ENCODE measurements at regions not wholly inside any gene's neighbourhood (a gene's known extent, or its start where the extent isn't known, plus 50 kb on each side); places are given as distances from the start of the nearest gene placed in this dataset.

- no peak for TF ChIP-seq ZBTB7A (IDR thresholded peaks at IDR 0.05; ENCODE audit: low read depth)
- TF ChIP-seq TCF12 (IDR thresholded peaks at IDR 0.05; ENCODE audit: low read depth), result no peak
- no peak for TF ChIP-seq TAF1 (IDR thresholded peaks at IDR 0.05; ENCODE audit: low read depth)
- no peak for TF ChIP-seq TEAD4 (IDR thresholded peaks at IDR 0.05)
- no peak for TF ChIP-seq EP300 (IDR thresholded peaks at IDR 0.05; ENCODE audit: borderline replicate concordance)
- no peak for TF ChIP-seq EGR1 (IDR thresholded peaks at IDR 0.05)
- no peak for TF ChIP-seq REST (IDR thresholded peaks at IDR 0.05; ENCODE audit: low read depth)
- TF ChIP-seq YY1 (IDR thresholded peaks at IDR 0.05; ENCODE audit: low read depth), result no peak
- TF ChIP-seq FOXM1 (IDR thresholded peaks at IDR 0.05; ENCODE audit: borderline replicate concordance, low read depth), result no peak
- no peak for TF ChIP-seq CEBPB (IDR thresholded peaks at IDR 0.05)
- TF ChIP-seq CREB1 (IDR thresholded peaks at IDR 0.05; ENCODE audit: low read depth), result no peak
- no peak for TF ChIP-seq MAX (IDR thresholded peaks at IDR 0.05)
- no peak for TF ChIP-seq NFIC (IDR thresholded peaks at IDR 0.05)
Measured at GRCh38 chr17:77296769-77297409, 156.1 kb downstream of the SEC14L1 start.

GRCh38 chr17:77297693-77298666 lies 157.2 kb downstream of the SEC14L1 start:
- TF ChIP-seq CEBPB (IDR thresholded peaks at IDR 0.05) (no peak), ZBTB7A (IDR thresholded peaks at IDR 0.05; ENCODE audit: low read depth) (no peak), RAD21 (IDR thresholded peaks at IDR 0.05; ENCODE audit: low read depth) (no peak), EGR1 (IDR thresholded peaks at IDR 0.05) (no peak), FOXM1 (IDR thresholded peaks at IDR 0.05; ENCODE audit: borderline replicate concordance, low read depth) (no peak), TCF12 (IDR thresholded peaks at IDR 0.05; ENCODE audit: low read depth) (no peak), REST (IDR thresholded peaks at IDR 0.05; ENCODE audit: low read depth) (no peak), YY1 (IDR thresholded peaks at IDR 0.05; ENCODE audit: low read depth) (no peak), EP300 (IDR thresholded peaks at IDR 0.05; ENCODE audit: borderline replicate concordance) (no peak), USF1 (IDR thresholded peaks at IDR 0.05) (no peak), MAX (IDR thresholded peaks at IDR 0.05) (no peak), TAF1 (IDR thresholded peaks at IDR 0.05; ENCODE audit: low read depth) (no peak), NFIC (IDR thresholded peaks at IDR 0.05) (no peak), CREB1 (IDR thresholded peaks at IDR 0.05; ENCODE audit: low read depth) (no peak), TEAD4 (IDR thresholded peaks at IDR 0.05) (no peak)

- TF ChIP-seq CREB1 (IDR thresholded peaks at IDR 0.05; ENCODE audit: low read depth) (no peak), TAF1 (IDR thresholded peaks at IDR 0.05; ENCODE audit: low read depth) (no peak), TCF12 (IDR thresholded peaks at IDR 0.05; ENCODE audit: low read depth) (no peak), YY1 (IDR thresholded peaks at IDR 0.05; ENCODE audit: low read depth) (no peak), REST (IDR thresholded peaks at IDR 0.05; ENCODE audit: low read depth) (no peak), RAD21 (IDR thresholded peaks at IDR 0.05; ENCODE audit: low read depth) (no peak), TEAD4 (IDR thresholded peaks at IDR 0.05) (no peak), FOXM1 (IDR thresholded peaks at IDR 0.05; ENCODE audit: borderline replicate concordance, low read depth) (no peak)
Measured at GRCh38 chr17:77298811-77299210, 158.0 kb downstream of the SEC14L1 start.

Data from Ishikawa (cell line).